GM19035 (cell line): ENCODE measurements at regions not wholly inside any gene's neighbourhood (a gene's known extent, or its start where the extent isn't known, plus 50 kb on each side); places are given as distances from the start of the nearest gene placed in this dataset.

Experiments used
- ATAC-seq: cut with Tn5 transposase; IDR thresholded peaks from one replicate; pipeline ENCODE4 v1.9.1; 2021; ENCODE audit not compliant: unreplicated experiment

DNA sequence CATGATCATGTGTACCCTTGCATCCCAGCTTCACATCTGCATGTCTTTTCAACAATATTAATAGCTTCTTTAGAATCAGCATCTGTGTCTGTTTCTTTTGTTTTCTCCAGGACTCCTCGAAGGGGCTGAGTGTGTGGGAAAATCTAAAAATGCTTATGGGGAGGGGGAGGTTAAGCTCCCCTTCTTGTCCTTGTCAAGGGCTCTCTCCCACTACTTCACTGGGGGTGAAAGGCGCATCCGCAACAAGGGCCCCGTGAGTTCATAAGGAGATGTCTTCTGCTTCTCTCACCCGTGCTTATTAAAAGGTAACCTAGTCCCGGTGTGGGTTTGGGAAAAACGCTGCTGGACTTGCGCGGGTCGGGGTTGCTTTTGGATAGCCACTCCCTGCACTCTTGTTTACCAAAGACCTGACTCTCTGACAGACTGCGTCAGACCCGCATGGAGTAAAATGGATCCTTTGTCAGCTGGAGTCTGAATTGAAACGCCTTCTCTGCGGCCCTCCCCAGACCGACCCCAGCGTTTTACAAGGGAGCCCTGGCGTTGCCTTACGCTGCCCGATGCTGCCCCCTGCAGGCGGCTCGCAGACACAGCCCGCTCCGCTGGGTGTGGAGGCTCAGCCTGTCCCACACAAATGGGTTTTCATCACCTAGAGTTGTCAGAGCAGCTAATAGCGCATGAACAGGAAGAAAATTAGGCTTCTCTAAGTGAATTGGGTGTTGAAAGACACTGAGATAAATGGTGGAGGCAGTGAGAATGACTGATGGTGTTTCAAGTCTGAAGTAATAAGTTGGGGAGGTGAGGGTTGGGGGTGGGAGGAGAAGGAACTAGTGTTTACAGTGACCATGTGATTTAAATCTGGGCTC lies 53.8 kb downstream of the IER5 start:
- ATAC-seq: peak; percentile 80

GRCh38 chr1:181143102-181143859 lies 54.8 kb downstream of the IER5 start:
- no peak for ATAC-seq

DNA sequence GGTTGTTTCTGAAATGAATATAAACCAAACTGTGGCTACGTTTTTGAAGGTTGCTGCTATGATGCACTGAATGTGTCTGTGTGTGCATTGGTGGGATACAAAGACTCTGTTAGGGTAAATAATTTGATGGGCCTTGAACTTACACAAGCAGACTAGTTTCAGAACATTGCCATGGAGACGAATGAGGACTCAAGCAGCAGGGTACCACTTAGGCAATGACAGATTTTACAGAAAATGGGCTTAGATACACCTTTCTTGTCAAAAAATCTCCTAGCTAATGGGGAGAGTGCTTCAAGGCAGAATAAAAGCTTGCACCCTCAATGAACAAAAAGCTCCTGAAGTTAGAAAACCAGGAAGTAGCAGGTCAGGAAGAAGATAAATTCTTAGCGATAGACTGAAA lies 55.7 kb downstream of the IER5 start:
- ATAC-seq: no peak

DNA sequence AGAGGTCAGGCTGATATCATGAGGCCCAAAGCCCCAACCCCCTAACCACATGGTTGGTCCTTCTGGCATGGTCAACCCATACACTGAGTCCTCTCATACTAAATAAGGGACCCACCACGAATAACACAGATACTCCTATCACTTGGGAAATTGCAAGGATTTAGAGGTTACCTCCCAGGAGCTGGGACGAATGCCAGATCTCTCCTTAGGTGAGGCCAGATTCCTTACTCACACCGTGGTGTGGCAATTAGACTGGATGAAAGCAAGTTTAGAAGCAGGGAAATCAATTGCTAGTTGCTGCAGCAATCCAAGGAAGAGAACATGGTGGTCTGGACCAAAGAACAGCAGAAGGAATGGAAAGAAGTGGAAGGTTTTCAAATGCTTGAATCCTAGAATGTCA lies 60.1 kb downstream of the IER5 start:
- ATAC-seq: no peak

DNA sequence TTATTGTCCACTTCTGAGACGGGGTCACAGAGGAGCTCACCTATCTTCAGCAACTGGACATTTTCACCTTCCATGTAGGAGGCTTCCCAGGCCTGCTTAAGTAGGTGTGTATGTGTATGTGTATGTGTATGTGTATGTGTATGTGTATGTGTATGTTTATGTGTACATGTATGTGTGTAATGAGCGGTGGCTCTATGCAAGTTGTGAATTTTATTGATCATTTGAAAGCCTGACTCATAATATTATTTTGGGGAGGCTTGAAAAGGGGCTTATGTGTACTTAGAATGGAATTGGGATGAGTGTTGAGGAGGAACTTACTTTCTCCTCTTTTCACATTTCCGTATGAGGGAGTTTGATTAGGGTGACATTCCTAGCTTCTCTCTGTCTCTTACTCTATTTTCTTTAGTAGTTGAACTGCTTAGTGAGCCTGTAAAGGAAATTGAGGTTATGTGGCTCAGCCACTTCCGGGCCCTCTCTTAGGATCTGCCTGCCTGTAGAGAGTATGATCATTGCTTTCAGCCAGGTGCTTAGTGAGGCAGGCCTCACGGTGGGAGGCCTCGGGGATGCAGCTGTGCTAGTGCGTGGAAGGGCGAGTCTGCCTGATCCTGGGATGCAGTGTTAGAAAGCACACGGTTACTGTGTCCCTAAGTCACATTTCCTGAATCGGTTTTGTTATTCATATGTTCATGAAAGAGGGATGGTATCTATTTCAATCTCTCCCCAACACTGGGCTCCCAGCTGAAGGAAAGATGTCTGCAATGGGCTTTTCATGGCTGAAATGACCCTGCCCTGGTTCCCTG lies 61.0 kb downstream of the IER5 start:
- ATAC-seq: peak; percentile 86

- no peak for ATAC-seq
Observed at GRCh38 chr1:181150273-181150672, 61.8 kb downstream of the IER5 start.

DNA sequence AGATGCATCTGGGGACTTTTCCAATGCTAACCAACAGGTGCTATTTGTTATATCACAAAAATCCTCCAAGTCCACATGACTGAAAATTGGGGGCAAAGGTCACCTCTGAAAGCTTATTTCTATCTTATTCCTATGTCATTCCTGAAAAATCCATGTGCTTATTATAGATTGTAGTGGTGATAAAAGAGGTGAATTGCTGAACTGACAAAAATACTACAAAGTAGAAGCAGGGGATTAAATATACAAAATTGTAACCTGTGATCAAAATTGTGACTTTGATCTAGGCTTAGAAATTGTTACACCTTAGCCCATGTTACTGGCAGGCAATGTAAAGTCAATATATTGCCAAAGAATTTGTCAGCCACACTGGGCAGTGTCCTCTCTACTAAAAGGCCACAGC lies 62.3 kb downstream of the IER5 start:
- ATAC-seq: no peak

DNA sequence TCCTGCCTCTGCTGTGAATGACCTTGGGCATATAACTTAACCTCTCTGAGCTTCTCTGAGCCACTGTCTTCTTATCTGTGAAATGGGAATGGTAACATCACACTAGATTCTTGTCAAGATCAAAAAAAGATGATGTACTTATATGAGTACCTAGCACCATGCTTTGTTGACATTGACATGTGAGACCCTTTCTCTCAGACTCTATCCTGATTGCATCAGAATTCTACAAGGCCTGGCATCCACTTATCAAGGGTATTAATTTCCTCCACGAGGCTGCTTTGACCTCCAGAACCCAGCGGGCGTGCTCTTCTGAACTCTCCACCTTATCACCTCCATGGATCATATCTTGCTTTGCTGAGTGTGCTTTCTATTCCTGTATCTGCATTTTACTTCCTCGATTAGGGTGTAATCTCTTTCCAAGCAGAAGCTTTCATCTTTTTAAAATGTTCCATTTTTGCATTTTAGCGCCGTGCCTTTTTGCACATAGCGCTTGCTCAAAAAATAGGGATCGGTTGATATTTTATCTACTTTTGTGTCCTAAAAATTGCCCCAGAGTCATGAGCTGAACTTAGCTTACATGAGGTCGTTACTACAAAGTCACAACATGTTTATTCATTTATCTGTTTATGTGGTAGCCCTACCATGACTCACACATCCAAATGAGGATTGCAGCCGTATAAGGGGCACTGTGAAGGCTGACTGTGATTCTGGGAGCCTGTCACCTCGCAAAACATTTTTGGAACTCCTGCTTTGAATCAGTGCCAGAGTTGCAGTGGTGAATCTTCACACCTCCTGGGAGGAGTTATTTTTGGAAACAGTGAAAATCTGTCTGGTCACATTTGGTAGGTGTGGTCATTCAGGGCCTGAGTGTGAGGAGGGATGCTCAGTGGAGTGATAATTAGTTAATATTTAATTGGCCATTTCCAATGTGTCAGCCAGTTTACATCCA lies 63.2 kb downstream of the IER5 start:
- no peak for ATAC-seq

- ATAC-seq: peak; percentile 73
Observed at GRCh38 chr1:181152892-181153633, 64.6 kb downstream of the IER5 start.

GRCh38 chr1:181153634-181153961 lies 65.1 kb downstream of the IER5 start:
- no peak for ATAC-seq

DNA sequence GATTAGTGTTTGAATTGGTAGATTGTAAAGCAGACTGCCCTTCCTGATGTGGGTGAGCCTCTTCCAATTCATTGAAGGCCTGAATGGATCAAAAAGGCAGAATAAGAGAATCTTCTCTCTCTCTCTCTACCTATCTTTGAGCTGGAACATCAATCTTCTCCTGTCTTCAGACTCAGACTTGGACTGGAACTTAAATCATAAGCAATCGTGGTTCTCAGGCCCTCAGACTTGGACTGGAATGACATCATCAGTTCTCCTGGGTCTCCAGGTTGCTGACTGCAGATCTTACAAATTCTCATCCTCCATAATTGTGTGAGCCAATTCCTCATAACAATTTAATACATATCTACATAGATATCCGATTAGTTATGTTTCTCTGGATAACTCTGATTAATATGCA lies 66.8 kb downstream of the IER5 start:
- ATAC-seq: no peak

- no peak for ATAC-seq
Observed at GRCh38 chr1:181159451-181160140, 71.1 kb downstream of the IER5 start.

- ATAC-seq: no peak
Observed at GRCh38 chr1:181160322-181160721, 71.8 kb downstream of the IER5 start.

- ATAC-seq: no peak
Observed at GRCh38 chr1:181160998-181161870, 72.7 kb downstream of the IER5 start.

- no peak for ATAC-seq
Observed at GRCh38 chr1:181163662-181164061, 75.2 kb downstream of the IER5 start.

DNA sequence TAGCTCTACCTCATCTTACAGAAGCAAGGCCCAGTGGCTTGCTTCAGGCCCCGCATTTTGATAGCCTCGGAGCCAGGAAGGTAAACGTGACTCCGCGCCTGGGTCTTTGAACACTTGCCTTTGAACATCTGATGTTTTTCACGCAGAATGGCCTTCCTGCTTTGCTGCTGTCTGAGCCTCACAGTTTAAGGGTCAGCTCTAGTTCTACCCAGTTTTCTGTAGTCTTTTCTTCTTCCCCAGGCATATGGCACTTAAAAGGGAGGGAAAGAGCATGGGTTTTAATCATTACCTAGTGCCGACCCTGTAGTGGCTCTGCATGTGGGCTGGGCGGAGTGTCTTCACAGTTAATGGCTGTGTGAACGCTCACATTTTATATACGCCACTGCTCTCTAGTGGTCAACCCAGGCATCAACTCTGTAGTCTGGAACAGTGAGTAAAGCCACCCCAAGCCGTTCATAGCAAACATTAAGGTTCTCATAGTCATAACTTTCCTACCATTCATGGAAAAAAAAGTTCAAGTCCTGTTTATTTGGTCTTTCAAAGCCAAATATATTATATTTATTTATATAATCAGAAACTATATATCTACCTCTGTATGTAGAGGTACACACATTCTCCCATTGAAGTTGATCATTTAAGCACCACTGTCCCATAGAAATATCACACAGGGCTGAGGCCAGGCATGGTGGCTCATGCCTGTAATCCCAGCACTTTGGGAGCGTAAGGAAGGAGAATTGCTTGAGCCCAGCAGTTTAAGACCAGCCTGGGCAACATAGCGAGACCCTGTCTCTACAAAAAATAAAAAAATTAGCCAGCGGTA lies 78.1 kb downstream of the IER5 start:
- ATAC-seq: peak; percentile 87

GRCh38 chr1:181169281-181169865 lies 80.9 kb downstream of the IER5 start:
- ATAC-seq: no peak
